C4-2B (cell line): ENCODE measurements at regions not wholly inside any gene's neighbourhood (a gene's known extent, or its start where the extent isn't known, plus 50 kb on each side); places are given as distances from the start of the nearest gene placed in this dataset.

Source experiments
- H3K27ac ChIP-seq: fragments of 450-650 bp; 2 replicates; pipeline ENCODE4 v1.5.1; 2017
- ZFX ChIP-seq: fragments of 450-650 bp; IDR thresholded peaks from 2 replicates; pipeline ENCODE4 v1.6.1; 2017
- TF ChIP-seq, protein P1 (sequence below): fragments of 450-650 bp; conservative IDR thresholded peaks from 2 replicates; pipeline ENCODE4 v1.5.1; 2017; ENCODE audit warnings: mild to moderate bottlenecking

DNA sequence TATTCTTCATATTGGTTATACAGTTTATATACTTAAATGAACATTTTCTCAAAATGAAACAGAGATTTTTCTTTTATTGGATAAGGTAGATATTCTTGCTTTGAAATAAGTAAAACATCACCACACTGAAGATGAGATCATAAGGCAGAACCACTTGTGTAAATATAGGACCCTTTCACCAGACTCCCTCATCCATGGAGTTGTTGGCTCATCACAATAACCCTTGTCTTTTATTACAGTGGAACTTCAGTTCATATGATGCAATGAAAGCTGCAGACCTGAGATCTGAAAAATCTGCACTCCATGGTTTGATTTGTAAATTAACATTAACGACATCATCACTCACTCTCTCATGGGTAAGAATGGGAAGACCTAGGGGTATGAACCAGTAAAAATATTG, 51.9 kb upstream of the DBX2 start:
- no peak overlapping the region for H3K27ac ChIP-seq
- TF ChIP-seq, protein P1, sequence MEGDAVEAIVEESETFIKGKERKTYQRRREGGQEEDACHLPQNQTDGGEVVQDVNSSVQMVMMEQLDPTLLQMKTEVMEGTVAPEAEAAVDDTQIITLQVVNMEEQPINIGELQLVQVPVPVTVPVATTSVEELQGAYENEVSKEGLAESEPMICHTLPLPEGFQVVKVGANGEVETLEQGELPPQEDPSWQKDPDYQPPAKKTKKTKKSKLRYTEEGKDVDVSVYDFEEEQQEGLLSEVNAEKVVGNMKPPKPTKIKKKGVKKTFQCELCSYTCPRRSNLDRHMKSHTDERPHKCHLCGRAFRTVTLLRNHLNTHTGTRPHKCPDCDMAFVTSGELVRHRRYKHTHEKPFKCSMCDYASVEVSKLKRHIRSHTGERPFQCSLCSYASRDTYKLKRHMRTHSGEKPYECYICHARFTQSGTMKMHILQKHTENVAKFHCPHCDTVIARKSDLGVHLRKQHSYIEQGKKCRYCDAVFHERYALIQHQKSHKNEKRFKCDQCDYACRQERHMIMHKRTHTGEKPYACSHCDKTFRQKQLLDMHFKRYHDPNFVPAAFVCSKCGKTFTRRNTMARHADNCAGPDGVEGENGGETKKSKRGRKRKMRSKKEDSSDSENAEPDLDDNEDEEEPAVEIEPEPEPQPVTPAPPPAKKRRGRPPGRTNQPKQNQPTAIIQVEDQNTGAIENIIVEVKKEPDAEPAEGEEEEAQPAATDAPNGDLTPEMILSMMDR: no peak
- no peak for TF ChIP-seq ZFX

DNA sequence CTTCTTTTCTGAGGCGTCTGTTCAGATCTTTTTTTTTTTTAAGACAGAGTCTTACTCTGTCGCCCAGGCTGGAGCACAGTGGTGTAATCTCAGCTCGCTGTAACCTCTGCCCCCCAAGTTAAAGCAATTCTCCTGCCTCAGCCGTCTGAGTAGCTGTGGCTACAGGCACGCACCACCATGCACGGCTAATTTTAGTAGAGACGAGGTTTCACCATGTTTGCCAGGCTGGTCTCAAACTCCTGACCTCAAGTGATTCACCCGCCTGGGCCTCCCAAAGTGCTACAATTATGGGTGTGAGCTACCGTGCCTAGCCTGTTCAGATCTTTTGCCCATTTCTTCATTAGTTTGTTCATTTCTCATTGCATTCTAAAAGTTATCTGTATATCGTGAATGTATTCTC, 55.1 kb upstream of the DBX2 start:
- no peak overlapping the region for H3K27ac ChIP-seq
- TF ChIP-seq, protein P1: no peak
- TF ChIP-seq ZFX: no peak

DNA sequence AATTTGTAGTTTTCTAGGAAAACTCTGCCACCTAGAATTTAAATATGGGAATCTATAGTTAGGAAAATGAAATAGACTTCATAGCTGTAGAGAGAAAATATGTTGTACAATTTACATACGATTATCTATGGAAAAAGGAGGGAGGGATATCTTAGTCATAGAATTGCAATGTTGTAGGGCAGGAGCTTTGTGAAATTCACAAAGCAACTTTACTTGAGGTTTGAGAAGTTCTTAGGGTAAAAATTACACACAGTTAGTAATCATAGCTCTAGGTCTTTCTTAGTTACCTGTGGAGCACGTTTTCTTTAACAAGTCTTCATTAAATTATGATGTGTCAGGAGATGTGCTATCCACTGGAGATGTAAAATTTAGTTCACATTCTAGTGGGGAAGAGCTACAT, 61.4 kb upstream of the DBX2 start:
- no peak overlapping the region for H3K27ac ChIP-seq
- TF ChIP-seq, protein P1: no peak

DNA sequence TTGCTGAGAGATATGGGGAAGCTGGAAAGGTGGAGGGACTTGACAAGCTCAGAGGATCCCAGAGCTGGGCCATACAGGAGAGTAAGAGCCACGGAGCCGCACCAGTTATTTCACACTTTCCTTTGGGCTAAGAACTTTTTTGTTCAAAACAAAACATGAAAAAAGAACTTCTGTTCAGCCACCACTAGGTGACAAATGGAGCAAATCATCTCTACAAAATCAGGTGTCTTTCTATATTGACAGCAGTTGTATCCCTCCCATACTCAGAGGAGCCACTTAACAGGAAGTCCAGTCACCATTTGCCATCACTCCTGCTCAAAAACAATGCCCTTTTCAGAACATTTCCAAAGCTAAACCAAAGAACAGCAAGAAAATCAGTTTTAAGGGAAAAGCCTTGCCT, 70.3 kb upstream of the DBX2 start:
- H3K27ac ChIP-seq: no peak overlapping the region
- TF ChIP-seq, protein P1: peak; percentile 27
- TF ChIP-seq ZFX: no peak

DNA sequence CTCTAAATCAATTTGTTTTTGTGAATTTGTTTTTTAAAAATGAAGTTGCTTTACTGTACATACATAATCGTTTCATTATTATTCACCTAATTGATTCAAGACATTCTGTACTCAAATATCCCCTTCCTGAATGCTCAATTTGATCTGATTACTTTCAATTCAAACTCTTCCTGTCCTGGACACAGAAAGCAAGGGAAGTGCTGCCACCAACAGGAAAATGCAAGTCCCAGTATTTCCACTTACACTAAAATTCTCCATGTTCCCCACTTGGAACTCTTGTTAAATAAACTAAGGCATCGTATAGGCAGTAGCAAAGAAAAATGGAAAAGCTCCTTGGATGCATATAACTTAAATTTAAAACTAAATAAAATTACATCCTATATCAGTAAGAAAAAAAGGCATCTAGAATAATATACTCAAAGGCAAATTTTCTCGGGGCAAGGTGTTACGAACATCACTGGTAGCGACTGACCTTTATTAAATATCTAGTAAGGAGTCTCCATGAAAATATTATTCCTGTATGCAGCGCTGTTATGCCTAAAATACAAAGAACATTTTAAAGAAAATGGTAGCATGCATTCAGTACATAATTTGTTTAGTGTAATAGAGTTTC, 72.0 kb upstream of the DBX2 start:
- H3K27ac ChIP-seq: no peak overlapping the region
- TF ChIP-seq ZFX: no peak
- TF ChIP-seq, protein P1: peak; percentile 81

DNA sequence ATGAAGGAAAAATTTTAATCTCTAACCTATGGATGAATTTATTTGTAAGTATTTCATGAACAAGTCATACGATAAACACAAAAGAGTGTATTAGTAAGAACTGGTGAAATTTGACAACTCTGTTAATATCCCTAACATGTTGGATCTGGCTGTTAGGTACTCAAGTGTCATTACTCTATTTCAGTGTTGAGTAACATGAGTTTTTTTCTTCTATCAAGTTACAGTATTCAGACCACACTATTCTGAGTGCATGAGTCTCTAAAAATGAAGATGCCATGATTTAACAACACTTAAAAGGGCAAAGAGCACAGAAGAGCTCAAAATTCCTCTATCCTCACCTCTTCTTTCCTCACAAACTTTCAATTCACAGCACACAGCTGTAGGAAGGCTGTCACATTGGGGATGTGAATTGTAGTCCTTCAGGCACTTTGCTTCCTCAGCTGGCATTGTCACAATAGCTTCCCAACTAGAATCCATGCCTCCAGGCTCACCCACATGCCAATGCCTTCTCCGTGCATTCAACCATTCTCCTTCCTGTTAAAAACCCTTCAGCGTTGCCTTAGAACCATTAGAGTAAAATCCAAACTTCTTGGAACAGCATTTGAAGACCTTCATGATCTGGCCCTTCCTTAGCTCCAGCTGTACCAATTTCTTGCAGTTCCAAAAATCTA, 73.7 kb upstream of the DBX2 start:
- TF ChIP-seq, protein P1: no peak
- TF ChIP-seq ZFX: no peak
- no peak overlapping the region for H3K27ac ChIP-seq

DNA sequence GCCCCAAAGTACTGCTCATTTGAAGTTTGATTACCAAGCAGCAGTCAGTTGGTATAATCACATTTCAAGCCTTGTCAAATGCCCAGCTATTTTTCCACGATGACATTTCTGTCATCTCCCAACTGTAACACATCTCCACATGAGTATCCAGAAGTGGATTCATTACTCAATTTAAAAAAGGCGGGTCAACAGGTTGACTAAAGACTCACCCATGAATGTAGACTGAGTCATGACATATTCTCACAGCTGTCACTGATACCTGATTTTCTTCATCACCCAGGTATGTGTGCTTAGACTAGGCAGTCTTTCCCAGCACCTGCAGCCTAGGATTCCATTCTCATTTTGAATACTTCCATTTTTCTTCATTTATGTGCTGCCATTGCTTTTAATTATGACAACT, 75.1 kb upstream of the DBX2 start:
- no peak overlapping the region for H3K27ac ChIP-seq
- TF ChIP-seq, protein P1: no peak
- no peak for TF ChIP-seq ZFX
